ENCODE measurements at regions not wholly inside any gene's neighbourhood (a gene's known extent, or its start where the extent isn't known, plus 50 kb on each side); places are given as distances from the start of the nearest gene placed in this dataset.

- no peak overlapping the region for H3K9ac ChIP-seq (ENCODE audit: insufficient read depth, low read length, poor library complexity, severe bottlenecking)
- no peaks in the 10 kb centered on the region for H3K27me3 ChIP-seq (ENCODE audit: control insufficient read depth in 2 of 2, insufficient read depth in 2 of 2, low read length in 2 of 2)
- Mint-ChIP-seq H3K4me3 (no peak overlapping the region), H3K36me3 (no peaks in the 10 kb centered on the region), H3K27me3 (ENCODE audit: low read depth in 3 of 3) (peaks cover 6 to 8% (median 8%) of the 10 kb centered on the region in 3 donors), H3K9me3 (peaks cover 0 to 1% (median 0%) of the 10 kb centered on the region in 7 donors), H3K27ac (no peak overlapping the region), H3K4me1 (peaks cover 23% of the 10 kb centered on the region)
- H3K27ac ChIP-seq (ENCODE audit: low read depth in 1 of 2, low read length in 2 of 2): no peak overlapping the region
- no peak overlapping the region for H3K4me2 ChIP-seq (replicated peaks; ENCODE audit: extremely low read depth, low read length, poor library complexity, severe bottlenecking)
- no peak overlapping the region for H3K4me3 ChIP-seq (replicated peaks in 1 of 3; ENCODE audit: low read depth in 2 of 3, low read length in 3 of 3)
- no peaks in the 10 kb centered on the region for H4K20me1 ChIP-seq (ENCODE audit: insufficient read depth, low read length)
- no peaks in the 10 kb centered on the region for H3K36me3 ChIP-seq (replicated peaks in 1 of 2; ENCODE audit: control insufficient read depth in 1 of 2, insufficient read depth in 2 of 2, low read length in 2 of 2)
- H3K4me1 ChIP-seq (ENCODE audit: control insufficient read depth in 1 of 2, insufficient read depth in 2 of 2, low read length in 2 of 2): peaks cover 15 to 23% of the 10 kb centered on the region in 2 donors
- WGBS (ENCODE audit: insufficient coverage): 40% methylated on average over 1 of the region's 8 CpGs
- TF ChIP-seq, protein P1, sequence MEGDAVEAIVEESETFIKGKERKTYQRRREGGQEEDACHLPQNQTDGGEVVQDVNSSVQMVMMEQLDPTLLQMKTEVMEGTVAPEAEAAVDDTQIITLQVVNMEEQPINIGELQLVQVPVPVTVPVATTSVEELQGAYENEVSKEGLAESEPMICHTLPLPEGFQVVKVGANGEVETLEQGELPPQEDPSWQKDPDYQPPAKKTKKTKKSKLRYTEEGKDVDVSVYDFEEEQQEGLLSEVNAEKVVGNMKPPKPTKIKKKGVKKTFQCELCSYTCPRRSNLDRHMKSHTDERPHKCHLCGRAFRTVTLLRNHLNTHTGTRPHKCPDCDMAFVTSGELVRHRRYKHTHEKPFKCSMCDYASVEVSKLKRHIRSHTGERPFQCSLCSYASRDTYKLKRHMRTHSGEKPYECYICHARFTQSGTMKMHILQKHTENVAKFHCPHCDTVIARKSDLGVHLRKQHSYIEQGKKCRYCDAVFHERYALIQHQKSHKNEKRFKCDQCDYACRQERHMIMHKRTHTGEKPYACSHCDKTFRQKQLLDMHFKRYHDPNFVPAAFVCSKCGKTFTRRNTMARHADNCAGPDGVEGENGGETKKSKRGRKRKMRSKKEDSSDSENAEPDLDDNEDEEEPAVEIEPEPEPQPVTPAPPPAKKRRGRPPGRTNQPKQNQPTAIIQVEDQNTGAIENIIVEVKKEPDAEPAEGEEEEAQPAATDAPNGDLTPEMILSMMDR (IDR thresholded peaks at IDR 0.05): no peak
- intact Hi-C loops (cut with micrococcal nuclease): no loop called here
- no peaks in the 10 kb centered on the region for H3K79me2 ChIP-seq (ENCODE audit: insufficient read depth, low read length)
- no peak overlapping the region for H2AFZ ChIP-seq (ENCODE audit: insufficient read depth, low read depth, low read length, poor library complexity, severe bottlenecking)
- DNase-seq: no peak
- no peaks in the 10 kb centered on the region for H3K9me3 ChIP-seq (replicated peaks in 1 of 2; ENCODE audit: control insufficient read depth in 1 of 2, insufficient read depth in 1 of 2, low read length in 2 of 2)
Measured at GRCh38 chr3:72261566-72262564, 476.9 kb upstream of the PROK2 start.

- Histone ChIP-seq H3K4me2 (replicated peaks; ENCODE audit: extremely low read depth, low read length, poor library complexity, severe bottlenecking) (no peak overlapping the region), H2AFZ (ENCODE audit: insufficient read depth, low read depth, low read length, poor library complexity, severe bottlenecking) (no peak overlapping the region), H3K79me2 (ENCODE audit: insufficient read depth, low read length) (no peaks in the 10 kb centered on the region), H3K9ac (ENCODE audit: insufficient read depth, low read length, poor library complexity, severe bottlenecking) (no peak overlapping the region), H3K27ac (ENCODE audit: low read depth in 1 of 2, low read length in 2 of 2) (no peak overlapping the region), H3K36me3 (replicated peaks in 1 of 2; ENCODE audit: control insufficient read depth in 1 of 2, insufficient read depth in 2 of 2, low read length in 2 of 2) (no peaks in the 10 kb centered on the region), H3K4me3 (replicated peaks in 1 of 3; ENCODE audit: low read depth in 2 of 3, low read length in 3 of 3) (no peak overlapping the region), H3K9me3 (replicated peaks in 1 of 2; ENCODE audit: control insufficient read depth in 1 of 2, insufficient read depth in 1 of 2, low read length in 2 of 2) (no peaks in the 10 kb centered on the region), H3K4me1 (ENCODE audit: control insufficient read depth in 1 of 2, insufficient read depth in 2 of 2, low read length in 2 of 2) (peaks cover 15 to 26% of the 10 kb centered on the region in 2 donors), H3K27me3 (ENCODE audit: control insufficient read depth in 2 of 2, insufficient read depth in 2 of 2, low read length in 2 of 2) (no peaks in the 10 kb centered on the region), H4K20me1 (ENCODE audit: insufficient read depth, low read length) (no peaks in the 10 kb centered on the region)
- H3K27ac Mint-ChIP-seq: no peak overlapping the region
- no peaks in the 10 kb centered on the region for H3K36me3 Mint-ChIP-seq
- DNase-seq: no peak
- intact Hi-C loops (cut with micrococcal nuclease): no loop called here
- TF ChIP-seq, protein P1 (IDR thresholded peaks at IDR 0.05): no peak
- peaks cover 2 to 12% (median 5%) of the 10 kb centered on the region in 3 donors for H3K27me3 Mint-ChIP-seq (ENCODE audit: low read depth in 3 of 3)
- 86% methylated on average over 5 of the region's 5 CpGs for WGBS (ENCODE audit: insufficient coverage)
- no peak overlapping the region for H3K4me3 Mint-ChIP-seq
- peaks cover 0 to 1% (median 0%) of the 10 kb centered on the region in 7 donors for H3K9me3 Mint-ChIP-seq
- H3K4me1 Mint-ChIP-seq: peaks cover 27% of the 10 kb centered on the region
Measured at GRCh38 chr3:72260588-72260910, 475.6 kb upstream of the PROK2 start.
